CD4-positive, alpha-beta T cell (primary cell): ENCODE measurements at regions not wholly inside any gene's neighbourhood (a gene's known extent, or its start where the extent isn't known, plus 50 kb on each side); places are given as distances from the start of the nearest gene placed in this dataset.

Experiments
- ATAC-seq: fragments of 200-7000 bp; cut with Tn5 transposase; one replicate; pipeline ENCODE4 v1.10.0; 2022; ENCODE audit warnings: mild to moderate bottlenecking; ENCODE audit not compliant: poor library complexity
- CTCF ChIA-PET: fragments of 350-600 bp; sonication (Branson Sonifier 250); formaldehyde crosslinking; loops from one replicate; lab custom pipeline; 2021; ENCODE audit warnings: antibody characterized with exemption, inconsistent platforms; lab: Charles Lee
- POLR2A ChIA-PET: fragments of 350-600 bp; sonication (Branson Sonifier 250); formaldehyde crosslinking; loops from one replicate; lab custom pipeline; 2021; ENCODE audit warnings: antibody characterized with exemption, inconsistent platforms; lab: Charles Lee
- DNase-seq, 14 experiments: peaks; one replicate each; pipeline ENCODE4 v3.0.0-alpha.2; 2013 to 2020; ENCODE audit warnings: mixed read lengths in 2 of 14
- H3K27ac ChIP-seq, 2 donors: one replicate each; pipeline versions ENCODE4 v1.5.1 to v1.7.0; 2013; ENCODE audit warnings: low read length in 2 of 2, low read depth in 1 of 2, mild to moderate bottlenecking in 1 of 2
- H3K27me3 ChIP-seq, 2 experiments: 1 replicate in 1 of 2; 2 replicates in 1 of 2; pipeline versions ENCODE4 v1.6.1 to v1.7.0; 2013; ENCODE audit warnings: low read length in 2 of 2, control low read depth in 1 of 2, mild to moderate bottlenecking in 1 of 2, moderate library complexity in 1 of 2; ENCODE audit not compliant: insufficient read depth in 2 of 2, control insufficient read depth in 1 of 2
- H3K36me3 ChIP-seq: one replicate; pipeline ENCODE4 v1.6.1; 2013; ENCODE audit warnings: low read length, control low read depth; ENCODE audit not compliant: insufficient read depth
- H3K4me1 ChIP-seq: one replicate; pipeline ENCODE4 v1.6.1; 2013; ENCODE audit warnings: low read length, control low read depth; ENCODE audit not compliant: insufficient read depth
- H3K4me3 ChIP-seq: one replicate; pipeline ENCODE4 v1.5.1; 2013; ENCODE audit warnings: mild to moderate bottlenecking, low read length, moderate library complexity
- H3K9me3 ChIP-seq, 2 experiments: 1 replicate in 1 of 2; 2 replicates in 1 of 2; pipeline versions ENCODE4 v1.6.1 to v1.7.0; 2013; ENCODE audit warnings: low read length in 2 of 2, mild to moderate bottlenecking in 2 of 2, control low read depth in 1 of 2, moderate library complexity in 1 of 2; ENCODE audit not compliant: control insufficient read depth in 1 of 2, insufficient read depth in 1 of 2
- H3K27ac Mint-ChIP-seq: one replicate; pipeline ENCODE4 v1.8.0; 2020; ENCODE audit warnings: mixed read lengths
- H3K27me3 Mint-ChIP-seq: one replicate; pipeline ENCODE4 v1.8.0; 2021; ENCODE audit warnings: mixed read lengths
- H3K36me3 Mint-ChIP-seq: one replicate; pipeline ENCODE4 v1.8.0; 2021; ENCODE audit warnings: low read depth, mixed read lengths
- H3K4me1 Mint-ChIP-seq: one replicate; pipeline ENCODE4 v1.8.0; 2021; ENCODE audit warnings: low read depth, mixed read lengths
- H3K4me3 Mint-ChIP-seq: one replicate; pipeline ENCODE4 v1.8.0; 2020; ENCODE audit warnings: mild to moderate bottlenecking, mixed read lengths
- H3K9me3 Mint-ChIP-seq: one replicate; pipeline ENCODE4 v1.8.0; 2020; ENCODE audit warnings: mixed read lengths
- CTCF ChIP-seq: fragments of 200-600 bp; IDR thresholded peaks from one replicate; pipeline ENCODE4 v1.8.0; 2022; ENCODE audit warnings: antibody characterized with exemption, mild to moderate bottlenecking
- intact Hi-C, 2 experiments: fragments of 100-400 bp; cut with DNase I in 1 of 2; cut with micrococcal nuclease in 1 of 2; formaldehyde crosslinking; loops; one replicate each; pipeline versions ENCODE4 v1.15.1 to v1.9.0; 2023 to 2025; cut with DNase I, micrococcal nuclease

DNA sequence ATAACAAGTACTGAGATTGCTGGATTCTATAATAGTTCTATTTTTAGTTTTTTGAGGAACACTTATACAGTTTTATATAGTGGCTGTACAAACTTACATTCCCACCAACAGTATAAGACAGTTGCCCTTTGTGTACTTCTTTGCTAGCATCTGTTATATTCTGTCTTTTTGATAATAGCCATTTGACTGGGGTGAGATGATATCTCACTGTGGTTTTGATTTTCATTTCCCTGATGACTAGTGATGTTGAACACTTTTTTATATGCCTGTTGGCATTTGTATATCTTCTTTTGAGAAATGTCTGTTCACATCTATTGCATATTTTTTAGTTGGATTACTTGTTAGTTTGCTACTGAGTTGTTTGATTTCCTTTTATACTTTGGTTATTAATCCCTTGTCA lies 204.1 kb upstream of the SMC2 start:
- Mint-ChIP-seq H3K4me3 (no peak overlapping the region), H3K27ac (no peak overlapping the region), H3K36me3 (no peaks in the 10 kb centered on the region), H3K27me3 (no peaks in the 10 kb centered on the region), H3K9me3 (no peaks in the 10 kb centered on the region), H3K4me1 (no peaks in the 10 kb centered on the region)
- Histone ChIP-seq H3K4me3 (no peak overlapping the region), H3K27ac (no peak overlapping the region), H3K9me3 (no peaks in the 10 kb centered on the region), H3K36me3 (no peaks in the 10 kb centered on the region), H3K4me1 (no peaks in the 10 kb centered on the region), H3K27me3 (no peaks in the 10 kb centered on the region)
- TF ChIP-seq CTCF, result no peak
- ChIA-PET POLR2A (no interaction called here), CTCF (no interaction called here)
- DNase-seq (no peak), ATAC-seq (no peak)
- intact Hi-C loops, result no loop called here

DNA sequence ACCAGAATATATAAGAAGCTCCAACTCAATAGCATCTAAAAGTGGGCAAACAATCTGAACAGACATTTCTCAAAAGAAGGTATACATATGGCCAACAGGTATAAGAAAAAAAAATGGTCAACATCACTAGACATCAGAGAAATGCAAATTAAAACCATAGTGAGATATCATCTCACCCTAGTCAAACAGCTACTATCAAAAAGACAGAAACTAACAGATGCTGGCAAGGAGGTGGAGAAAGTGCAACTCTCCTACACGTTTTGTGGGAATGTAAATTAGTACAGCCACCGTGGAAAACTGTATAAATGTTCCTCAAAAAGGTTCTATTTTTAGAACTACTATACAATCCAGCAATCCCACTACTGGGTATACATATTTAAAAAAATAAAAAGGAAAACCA lies 199.9 kb upstream of the SMC2 start:
- no peaks in the 10 kb centered on the region for H3K36me3 ChIP-seq
- no peaks in the 10 kb centered on the region for H3K36me3 Mint-ChIP-seq
- TF ChIP-seq CTCF, result no peak
- H3K27ac Mint-ChIP-seq, result no peak overlapping the region
- no peaks in the 10 kb centered on the region for H3K9me3 ChIP-seq
- H3K9me3 Mint-ChIP-seq, result no peaks in the 10 kb centered on the region
- H3K4me3 ChIP-seq, result no peak overlapping the region
- H3K4me1 ChIP-seq, result no peaks in the 10 kb centered on the region
- no peak overlapping the region for H3K27ac ChIP-seq
- no peaks in the 10 kb centered on the region for H3K4me1 Mint-ChIP-seq
- no peak overlapping the region for H3K4me3 Mint-ChIP-seq
- DNase-seq (no peak), ATAC-seq (no peak)
- CTCF ChIA-PET, result no interaction called here
- POLR2A ChIA-PET, result no interaction called here
- H3K27me3 ChIP-seq, result no peaks in the 10 kb centered on the region
- intact Hi-C loops, result no loop called here
- H3K27me3 Mint-ChIP-seq, result no peaks in the 10 kb centered on the region

GRCh38 chr9:103898550-103898949 lies 195.6 kb upstream of the SMC2 start:
- ATAC-seq, result no peak
- Mint-ChIP-seq H3K36me3 (no peaks in the 10 kb centered on the region), H3K4me3 (no peak overlapping the region), H3K27ac (no peak overlapping the region), H3K27me3 (no peaks in the 10 kb centered on the region), H3K9me3 (no peaks in the 10 kb centered on the region), H3K4me1 (no peaks in the 10 kb centered on the region)
- no peak for TF ChIP-seq CTCF
- no peaks in the 10 kb centered on the region for H3K36me3 ChIP-seq
- H3K27me3 ChIP-seq, result no peaks in the 10 kb centered on the region
- H3K4me3 ChIP-seq, result no peak overlapping the region
- ChIA-PET CTCF (interaction anchor here (0.6 kb wide), 1 partner anchor 86 kb away, joined by 3 read pairs; no protein-coding TSS in a partner anchor), POLR2A (no interaction called here)
- H3K4me1 ChIP-seq, result no peaks in the 10 kb centered on the region
- no peak overlapping the region for H3K27ac ChIP-seq
- intact Hi-C loops, result no loop called here
- no peaks in the 10 kb centered on the region for H3K9me3 ChIP-seq
- no peak for DNase-seq
